ENCODE measurements at regions not wholly inside any gene's neighbourhood (a gene's known extent, or its start where the extent isn't known, plus 50 kb on each side); places are given as distances from the start of the nearest gene placed in this dataset.
"Not testable (repeated sequence)": the region's sequence is repeated elsewhere in the genome, so short reads cannot be mapped to it uniquely, and the experiment has no call there.

- no peak for DNase-seq (ENCODE audit: low read depth)
- H3K4me3 ChIP-seq (ENCODE audit: low read depth, low read length), result no peak overlapping the region
- TF ChIP-seq, protein P1, sequence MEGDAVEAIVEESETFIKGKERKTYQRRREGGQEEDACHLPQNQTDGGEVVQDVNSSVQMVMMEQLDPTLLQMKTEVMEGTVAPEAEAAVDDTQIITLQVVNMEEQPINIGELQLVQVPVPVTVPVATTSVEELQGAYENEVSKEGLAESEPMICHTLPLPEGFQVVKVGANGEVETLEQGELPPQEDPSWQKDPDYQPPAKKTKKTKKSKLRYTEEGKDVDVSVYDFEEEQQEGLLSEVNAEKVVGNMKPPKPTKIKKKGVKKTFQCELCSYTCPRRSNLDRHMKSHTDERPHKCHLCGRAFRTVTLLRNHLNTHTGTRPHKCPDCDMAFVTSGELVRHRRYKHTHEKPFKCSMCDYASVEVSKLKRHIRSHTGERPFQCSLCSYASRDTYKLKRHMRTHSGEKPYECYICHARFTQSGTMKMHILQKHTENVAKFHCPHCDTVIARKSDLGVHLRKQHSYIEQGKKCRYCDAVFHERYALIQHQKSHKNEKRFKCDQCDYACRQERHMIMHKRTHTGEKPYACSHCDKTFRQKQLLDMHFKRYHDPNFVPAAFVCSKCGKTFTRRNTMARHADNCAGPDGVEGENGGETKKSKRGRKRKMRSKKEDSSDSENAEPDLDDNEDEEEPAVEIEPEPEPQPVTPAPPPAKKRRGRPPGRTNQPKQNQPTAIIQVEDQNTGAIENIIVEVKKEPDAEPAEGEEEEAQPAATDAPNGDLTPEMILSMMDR (IDR thresholded peaks at IDR 0.05; ENCODE audit: insufficient read depth, low read depth, low read length), result no peak
Measured at GRCh38 chr5:5882706-5883105, 460.2 kb downstream of the ICE1 start.

GRCh38 chr5:5881294-5881693 is 458.8 kb downstream of the ICE1 start:
- no peak overlapping the region for H3K4me3 ChIP-seq (ENCODE audit: low read depth, low read length)
- TF ChIP-seq, protein P1 (IDR thresholded peaks at IDR 0.05; ENCODE audit: insufficient read depth, low read depth, low read length), result no peak
- no peak for DNase-seq (ENCODE audit: low read depth)

GRCh38 chr5:5880077-5880763 is 457.7 kb downstream of the ICE1 start:
- TF ChIP-seq, protein P1 (IDR thresholded peaks at IDR 0.05; ENCODE audit: insufficient read depth, low read depth, low read length), result no peak
- no peak for DNase-seq (ENCODE audit: low read depth)
- H3K4me3 ChIP-seq (ENCODE audit: low read depth, low read length), result no peak overlapping the region

GRCh38 chr5:5857396-5857795 is 434.9 kb downstream of the ICE1 start:
- no peak for DNase-seq (ENCODE audit: low read depth)
- no peak overlapping the region for H3K4me3 ChIP-seq (ENCODE audit: low read depth, low read length)
- TF ChIP-seq, protein P1 (IDR thresholded peaks at IDR 0.05; ENCODE audit: insufficient read depth, low read depth, low read length), result no peak

DNA sequence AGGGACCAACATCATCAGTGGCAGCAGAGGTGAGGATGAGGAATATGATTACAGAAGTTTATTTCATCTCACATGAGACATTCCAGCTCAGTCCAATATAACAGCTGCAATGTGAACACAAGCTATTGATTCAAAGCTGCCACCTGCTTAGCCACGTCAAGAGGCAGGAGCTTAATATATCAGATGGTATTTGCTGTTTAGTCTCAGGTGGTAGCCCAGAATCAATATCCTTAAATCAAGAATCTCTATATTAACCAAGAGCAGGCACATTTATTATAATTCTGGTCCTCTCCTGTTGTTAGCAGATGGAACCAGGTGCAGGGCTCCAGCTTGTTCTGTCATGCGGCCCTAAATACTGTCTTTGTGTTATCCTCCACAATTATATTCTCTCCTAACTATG is 431.6 kb downstream of the ICE1 start:
- no peak overlapping the region for H3K4me3 ChIP-seq (ENCODE audit: low read depth, low read length)
- no peak for DNase-seq (ENCODE audit: low read depth)
- TF ChIP-seq, protein P1 (IDR thresholded peaks at IDR 0.05; ENCODE audit: insufficient read depth, low read depth, low read length), result no peak

GRCh38 chr5:5838493-5838892 is 416.0 kb downstream of the ICE1 start:
- TF ChIP-seq, protein P1 (IDR thresholded peaks at IDR 0.05; ENCODE audit: insufficient read depth, low read depth, low read length), result no peak
- H3K4me3 ChIP-seq (ENCODE audit: low read depth, low read length), result no peak overlapping the region
- no peak for DNase-seq (ENCODE audit: low read depth)

- not testable (repeated sequence) for H3K4me3 ChIP-seq (ENCODE audit: low read depth, low read length); DNase-seq (ENCODE audit: low read depth)
Measured at GRCh38 chr5:5831622-5832021, 409.1 kb downstream of the ICE1 start.

Data from fibroblast of villous mesenchyme (primary cell).